Vagina (tissue), 2 donors: ENCODE measurements at regions not wholly inside any gene's neighbourhood (a gene's known extent, or its start where the extent isn't known, plus 50 kb on each side); places are given as distances from the start of the nearest gene placed in this dataset.

ENCODE experiments used
- CTCF ChIP-seq, 3 experiments: fragments of 450-650 bp in 2 of 3; fragments of 200-600 bp in 1 of 3; sonication (generic) in 1 of 3; IDR thresholded peaks; one replicate each; pipeline ENCODE4 v1.5.1; 2017 to 2019; ENCODE audit warnings: antibody characterized with exemption in 3 of 3, mild to moderate bottlenecking in 2 of 3, moderate library complexity in 2 of 3
- POLR2A ChIP-seq, 2 donors: fragments of 450-650 bp; IDR thresholded peaks; one replicate each; pipeline ENCODE4 v1.6.1; 2017; ENCODE audit warnings: antibody characterized with exemption in 2 of 2, mild to moderate bottlenecking in 2 of 2, moderate library complexity in 2 of 2

DNA sequence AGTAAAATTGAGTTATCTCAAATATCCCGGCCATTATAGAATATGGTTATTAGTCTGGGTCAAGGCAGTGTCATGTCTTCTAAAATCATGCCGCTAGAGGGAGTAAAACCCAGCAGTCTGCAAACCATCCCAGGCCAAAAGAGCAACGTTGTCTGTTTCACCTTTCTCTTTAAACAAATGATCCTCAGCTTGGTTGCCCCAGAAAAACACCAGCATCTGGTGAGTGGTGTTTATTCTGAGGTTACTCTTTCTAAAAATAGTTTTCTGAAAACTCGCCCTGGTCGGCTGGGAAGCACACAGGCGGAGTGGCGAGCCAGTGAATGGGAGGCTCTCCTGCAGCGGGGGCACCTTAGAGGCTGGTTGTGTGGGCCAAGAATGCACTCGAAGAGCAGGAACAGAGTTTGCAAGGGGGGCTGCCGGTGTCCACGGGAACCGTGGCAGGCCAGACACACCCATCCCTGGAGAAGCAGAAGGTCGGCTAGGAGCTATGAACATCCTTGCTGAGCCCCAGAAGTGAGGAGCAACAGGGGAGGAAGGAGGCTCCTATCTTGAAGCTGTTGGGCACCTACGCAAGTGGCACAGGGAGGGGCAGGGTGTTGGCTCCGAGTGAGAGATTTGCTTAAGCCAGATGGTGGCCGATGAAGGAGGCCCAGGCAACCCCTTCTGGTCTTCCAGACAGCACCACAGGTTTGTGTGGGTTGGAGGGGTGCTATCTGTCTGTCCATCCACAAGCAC is 297.1 kb downstream of the ETS1 start:
- TF ChIP-seq POLR2A (IDR thresholded peaks at IDR 0.05) (no peak), CTCF (IDR thresholded peaks at IDR 0.05) (peak; percentile 56 to 90 (median 88))
